ENCODE measurements at regions not wholly inside any gene's neighbourhood (a gene's known extent, or its start where the extent isn't known, plus 50 kb on each side); places are given as distances from the start of the nearest gene placed in this dataset.
A peak's percentile ranks its signal among the peaks of the same experiment; 100 is the strongest.

GRCh38 chr19:30729451-30729850, 357.3 kb downstream of the ZNF536 start:
- ATAC-seq, result no peak
- TF ChIP-seq HOXB5 (CRISPR knock-in tag; IDR thresholded peaks at IDR 0.05) (no peak), CTCF (IDR thresholded peaks at IDR 0.05) (no peak), HEYL (CRISPR knock-in tag; IDR thresholded peaks at IDR 0.05) (no peak), ZC3H11A (IDR thresholded peaks at IDR 0.05) (no peak), HOXB13 (CRISPR knock-in tag; IDR thresholded peaks at IDR 0.05; ENCODE audit: low read depth) (no peak), BCL3 (IDR thresholded peaks at IDR 0.05) (no peak)
- ChIA-PET POLR2A (no interaction called here), CTCF (interaction anchor here (1.2 kb wide), 1 partner anchor 12 kb away, joined by 3 read pairs; no protein-coding TSS in a partner anchor)
- WGBS (ENCODE audit: missing lambda C conversion rate), result under 1% methylated on average over 6 of the region's 6 CpGs
- H3K4me2 ChIP-seq, result no peak overlapping the region
- H3K27ac ChIP-seq, result no peak overlapping the region
- H3K4me1 ChIP-seq, result no peaks in the 10 kb centered on the region
- no peak for DNase-seq (ENCODE audit: low read depth in 1 of 2, low spot score in 1 of 2)
- no peak overlapping the region for H3K4me3 ChIP-seq
- H3K9me3 ChIP-seq, result peaks cover 5% of the 10 kb centered on the region; the same call in 1 of the 3 replicates
- FAIRE-seq, result no peak

GRCh38 chr19:30722761-30723160, 350.6 kb downstream of the ZNF536 start:
- Histone ChIP-seq H3K4me2 (no peak overlapping the region), H3K27ac (no peak overlapping the region), H3K9me3 (peaks cover 5% of the 10 kb centered on the region; the same call in 1 of the 3 replicates), H3K4me1 (peaks cover 4% of the 10 kb centered on the region; the same call in 1 of the 3 replicates), H3K4me3 (no peak overlapping the region)
- DNase-seq (ENCODE audit: low read depth in 1 of 2, low spot score in 1 of 2) (no peak), ATAC-seq (no peak), FAIRE-seq (no peak)
- WGBS (ENCODE audit: missing lambda C conversion rate), result 53% methylated on average over 9 of the region's 9 CpGs
- ChIA-PET CTCF (interaction anchor here (1.7 kb wide), 1 partner anchor 9 kb away, joined by 7 read pairs; no protein-coding TSS in a partner anchor), POLR2A (no interaction called here)
- TF ChIP-seq MAFK (IDR thresholded peaks at IDR 0.05; ENCODE audit: partially characterized antibody) (peak; percentile 49), USF2 (IDR thresholded peaks at IDR 0.05) (no peak)

GRCh38 chr19:30722186-30722585, 350.0 kb downstream of the ZNF536 start:
- Histone ChIP-seq H3K4me1 (peaks cover 4% of the 10 kb centered on the region; the same call in 1 of the 3 replicates), H3K4me2 (no peak overlapping the region), H3K9me3 (peaks cover 5% of the 10 kb centered on the region; the same call in 1 of the 3 replicates), H3K4me3 (no peak overlapping the region), H3K27ac (no peak overlapping the region)
- WGBS (ENCODE audit: missing lambda C conversion rate), result 41% methylated on average over 8 of the region's 8 CpGs
- FAIRE-seq (no peak), DNase-seq (ENCODE audit: low read depth in 1 of 2, low spot score in 1 of 2) (no peak), ATAC-seq (no peak)
- POLR2A ChIA-PET, result no interaction called here
- CTCF ChIA-PET, result interaction anchor here (0.6 to 1.7 kb wide), 2 partner anchors 9 to 306 kb away, joined by 3 to 7 read pairs; no protein-coding TSS in a partner anchor
- TF ChIP-seq HMGXB4 (CRISPR knock-in tag; IDR thresholded peaks at IDR 0.05; ENCODE audit: borderline replicate concordance) (no peak), EP300 (IDR thresholded peaks at IDR 0.05) (no peak), FOXS1 (CRISPR knock-in tag; IDR thresholded peaks at IDR 0.05) (no peak), E2F6 (IDR thresholded peaks at IDR 0.05; ENCODE audit: borderline replicate concordance, low read depth) (no peak), HOXA7 (CRISPR knock-in tag; IDR thresholded peaks at IDR 0.05) (no peak), ZNF302 (CRISPR knock-in tag; IDR thresholded peaks at IDR 0.05) (no peak), KDM1A (IDR thresholded peaks at IDR 0.05; ENCODE audit: low read depth) (no peak), ATOH8 (CRISPR knock-in tag; IDR thresholded peaks at IDR 0.05; ENCODE audit: low read depth) (no peak), RAD21 (conservative IDR thresholded peaks at IDR 0.05 in 1 of 2, IDR thresholded peaks at IDR 0.05 in 1 of 2) (no peak), CBX2 (IDR thresholded peaks at IDR 0.05; ENCODE audit: borderline replicate concordance, low read depth) (no peak), TP53 (CRISPR knock-in tag; IDR thresholded peaks at IDR 0.05) (no peak), EHMT2 (IDR thresholded peaks at IDR 0.05; ENCODE audit: low read depth) (no peak), HOXB5 (CRISPR knock-in tag; IDR thresholded peaks at IDR 0.05) (no peak), CHD4 (IDR thresholded peaks at IDR 0.05; ENCODE audit: borderline replicate concordance) (no peak), JUNB (IDR thresholded peaks at IDR 0.05) (no peak), PBX3 (IDR thresholded peaks at IDR 0.05) (no peak), MAFK (IDR thresholded peaks at IDR 0.05; ENCODE audit: partially characterized antibody) (no peak)
